ENCODE measurements at regions not wholly inside any gene's neighbourhood (a gene's known extent, or its start where the extent isn't known, plus 50 kb on each side); places are given as distances from the start of the nearest gene placed in this dataset.

GRCh38 chr18:39460136-39460535, 1894.5 kb upstream of the CELF4 start:
- no peak for TF ChIP-seq POLR2AphosphoS5 (IDR thresholded peaks at IDR 0.05; ENCODE audit: low read depth, low read length)
- TF ChIP-seq FOXP2 (optimal IDR thresholded peaks at IDR 0.05; ENCODE audit: borderline replicate concordance, extremely low read depth, extremely low read length, insufficient read depth), result no peak
- no peak for TF ChIP-seq SIN3A (IDR thresholded peaks at IDR 0.05; ENCODE audit: borderline replicate concordance, insufficient read depth, low read length)
- TF ChIP-seq REST (IDR thresholded peaks at IDR 0.05; ENCODE audit: insufficient read depth in 1 of 2, low read depth in 2 of 2, low read length in 2 of 2), result no peak
- TF ChIP-seq TAF1 (IDR thresholded peaks at IDR 0.05; ENCODE audit: borderline replicate concordance, insufficient read depth, low read length), result no peak

- TF ChIP-seq TAF1 (IDR thresholded peaks at IDR 0.05; ENCODE audit: borderline replicate concordance, insufficient read depth, low read length) (no peak), POLR2AphosphoS5 (IDR thresholded peaks at IDR 0.05; ENCODE audit: low read depth, low read length) (no peak), REST (IDR thresholded peaks at IDR 0.05; ENCODE audit: insufficient read depth in 1 of 2, low read depth in 2 of 2, low read length in 2 of 2) (no peak)
Measured at GRCh38 chr18:39455285-39455684, 1889.7 kb upstream of the CELF4 start.

- no peak for TF ChIP-seq TAF1 (IDR thresholded peaks at IDR 0.05; ENCODE audit: borderline replicate concordance, insufficient read depth, low read length)
- no peak for TF ChIP-seq SIN3A (IDR thresholded peaks at IDR 0.05; ENCODE audit: borderline replicate concordance, insufficient read depth, low read length)
- TF ChIP-seq REST (IDR thresholded peaks at IDR 0.05; ENCODE audit: insufficient read depth in 1 of 2, low read depth in 2 of 2, low read length in 2 of 2), result no peak
- TF ChIP-seq POLR2AphosphoS5 (IDR thresholded peaks at IDR 0.05; ENCODE audit: low read depth, low read length), result no peak
- TF ChIP-seq FOXP2 (optimal IDR thresholded peaks at IDR 0.05; ENCODE audit: borderline replicate concordance, extremely low read depth, extremely low read length, insufficient read depth), result no peak
Measured at GRCh38 chr18:39454866-39455265, 1889.3 kb upstream of the CELF4 start.

GRCh38 chr18:39453882-39454281, 1888.3 kb upstream of the CELF4 start:
- TF ChIP-seq TAF1 (IDR thresholded peaks at IDR 0.05; ENCODE audit: borderline replicate concordance, insufficient read depth, low read length) (peak; percentile 26; the same call in 1 of the 2 replicates), POLR2AphosphoS5 (IDR thresholded peaks at IDR 0.05; ENCODE audit: low read depth, low read length) (no peak)

GRCh38 chr18:39453356-39453755, 1887.8 kb upstream of the CELF4 start:
- TF ChIP-seq REST (IDR thresholded peaks at IDR 0.05; ENCODE audit: insufficient read depth in 1 of 2, low read depth in 2 of 2, low read length in 2 of 2) (no peak), FOXP2 (optimal IDR thresholded peaks at IDR 0.05; ENCODE audit: borderline replicate concordance, extremely low read depth, extremely low read length, insufficient read depth) (no peak), TAF1 (IDR thresholded peaks at IDR 0.05; ENCODE audit: borderline replicate concordance, insufficient read depth, low read length) (no peak), POLR2AphosphoS5 (IDR thresholded peaks at IDR 0.05; ENCODE audit: low read depth, low read length) (no peak), SIN3A (IDR thresholded peaks at IDR 0.05; ENCODE audit: borderline replicate concordance, insufficient read depth, low read length) (no peak)

Measured in PFSK-1 (cell line).